ENCODE measurements at regions not wholly inside any gene's neighbourhood (a gene's known extent, or its start where the extent isn't known, plus 50 kb on each side); places are given as distances from the start of the nearest gene placed in this dataset.

DNA sequence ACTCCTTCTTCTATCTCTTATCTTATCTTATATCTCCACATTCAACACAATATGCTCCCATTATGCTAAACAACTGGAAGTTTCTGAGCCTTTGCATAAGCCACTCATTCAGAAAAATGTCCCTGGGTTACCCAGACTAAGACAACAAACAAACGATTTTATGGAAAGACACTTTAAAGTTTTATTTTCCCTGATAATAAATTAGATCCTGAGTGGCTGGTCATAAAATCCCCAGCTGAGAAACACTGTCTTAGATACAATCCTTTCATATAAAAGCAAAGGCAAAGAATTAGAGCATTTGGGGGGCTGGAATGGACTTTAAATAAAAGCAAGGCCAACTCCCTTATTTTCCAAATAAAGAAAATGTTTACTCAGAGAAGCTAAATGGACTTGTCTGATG, 322.3 kb downstream of the GBE1 start:
- DNase-seq (ENCODE audit: low read depth in 2 of 2) = no peak

DNA sequence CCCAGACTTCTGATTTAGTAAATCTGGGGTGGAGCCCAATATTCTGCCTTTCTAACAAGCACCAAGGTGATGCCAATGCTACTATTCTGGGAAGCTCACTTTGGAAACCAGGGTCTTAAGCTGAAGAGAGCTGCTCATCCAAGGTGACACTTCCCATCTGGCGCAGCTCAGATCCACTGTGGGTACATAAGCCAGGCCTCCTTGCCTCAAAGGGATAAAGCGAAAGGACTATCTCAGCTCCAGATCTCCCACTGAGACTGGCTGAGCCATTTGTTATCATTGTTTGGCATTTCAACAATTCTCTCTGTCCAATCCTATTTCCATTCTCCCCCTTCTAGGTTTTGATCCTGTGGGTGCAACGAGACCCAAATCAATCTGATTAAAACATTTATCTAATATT, 323.8 kb downstream of the GBE1 start:
- no peak for DNase-seq (ENCODE audit: low read depth in 2 of 2)

DNA sequence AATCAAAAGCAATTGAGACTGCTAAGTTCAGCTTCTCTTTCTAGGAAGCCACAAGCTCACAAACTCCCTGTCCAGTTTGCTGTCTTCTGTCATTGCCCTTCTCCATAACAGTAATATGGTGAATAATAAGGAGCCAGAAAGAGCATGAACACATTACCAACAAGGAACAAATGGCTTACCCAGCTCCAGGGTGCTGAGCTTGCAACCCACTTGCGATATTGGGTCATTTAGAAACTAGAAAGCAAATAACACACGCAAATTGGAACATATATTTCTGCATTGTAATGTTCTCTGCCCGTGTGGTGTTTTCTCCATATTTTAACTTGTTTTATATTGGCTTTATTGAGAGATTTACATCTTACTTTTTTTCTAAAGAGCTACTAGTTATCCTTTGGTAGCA, 325.3 kb downstream of the GBE1 start:
- no peak for DNase-seq (ENCODE audit: low read depth in 2 of 2)

DNA sequence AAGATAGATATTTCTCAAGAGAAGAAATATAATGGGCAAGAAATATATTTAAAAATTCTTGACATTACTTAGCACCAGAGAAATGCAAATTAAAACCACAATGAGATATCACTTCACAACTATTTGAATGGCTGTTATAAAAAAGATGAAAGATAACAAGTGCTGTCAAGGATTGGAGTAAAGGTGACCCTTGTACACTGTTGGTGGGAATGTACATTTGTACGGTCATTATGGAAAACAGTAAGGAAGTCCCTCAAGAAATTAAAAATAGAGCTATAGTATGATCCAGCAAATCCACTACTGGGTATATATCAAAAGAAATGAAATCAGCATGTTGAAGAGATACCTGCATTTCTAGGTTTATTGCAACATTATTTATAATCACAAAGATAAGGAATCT, 326.4 kb downstream of the GBE1 start:
- no peak for DNase-seq (ENCODE audit: low read depth in 2 of 2)

DNA sequence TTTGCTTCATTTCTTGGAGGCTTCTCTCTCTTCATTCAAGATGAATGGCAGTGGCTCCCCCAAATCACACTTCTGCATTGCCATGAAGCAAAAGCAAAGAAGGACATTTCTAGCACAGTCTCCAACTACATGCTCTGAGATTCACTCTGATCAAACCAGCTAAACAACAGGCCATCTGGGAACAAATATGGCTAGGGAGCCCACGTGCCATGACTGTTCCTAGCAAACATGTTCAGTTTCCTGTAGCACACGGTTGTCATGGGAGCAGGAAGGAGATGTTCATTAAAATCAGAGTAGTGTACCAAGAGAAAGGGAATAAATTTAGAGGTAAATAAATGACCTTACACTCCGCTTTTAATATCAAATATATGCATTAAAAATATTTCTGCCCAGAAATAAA, 327.3 kb downstream of the GBE1 start:
- no peak for DNase-seq (ENCODE audit: low read depth in 2 of 2)

DNA sequence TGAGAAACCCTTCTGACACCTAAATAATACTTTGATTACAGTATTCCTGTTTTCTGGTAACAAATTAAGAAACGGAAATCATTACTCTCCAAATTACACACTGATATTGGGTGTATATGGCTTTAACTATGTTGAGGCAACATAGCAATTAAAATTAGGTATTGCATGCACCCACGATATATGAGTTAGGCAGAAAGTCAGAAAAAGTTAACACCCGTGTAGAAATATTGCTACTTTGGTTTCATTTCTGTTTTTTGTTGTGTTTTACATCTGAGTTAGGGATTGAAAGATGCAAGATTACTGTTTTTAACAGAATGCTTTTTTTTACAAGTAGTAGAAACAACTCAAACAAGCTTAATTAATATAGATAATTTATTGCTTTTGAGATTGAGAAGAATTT, 327.8 kb downstream of the GBE1 start:
- no peak for DNase-seq (ENCODE audit: low read depth in 2 of 2)

DNA sequence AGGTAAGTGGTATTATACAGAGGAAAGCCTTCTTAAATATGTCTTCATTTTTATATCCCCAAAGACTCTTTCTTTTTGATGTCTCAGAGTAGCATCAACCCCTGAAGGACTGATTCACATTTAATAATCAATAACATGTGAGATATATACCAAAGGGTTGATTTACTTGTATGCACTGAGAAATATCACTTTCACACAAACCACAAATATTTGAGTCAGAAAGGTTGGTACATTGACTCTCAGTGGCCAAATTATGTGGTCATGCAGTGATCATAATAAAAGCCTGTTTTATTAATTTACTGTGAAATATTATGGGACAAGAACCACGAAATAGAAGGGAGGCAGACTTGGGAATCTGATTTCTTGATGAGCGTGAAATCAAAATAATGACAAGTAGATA, 329.0 kb downstream of the GBE1 start:
- DNase-seq (ENCODE audit: low read depth in 2 of 2) = no peak

DNA sequence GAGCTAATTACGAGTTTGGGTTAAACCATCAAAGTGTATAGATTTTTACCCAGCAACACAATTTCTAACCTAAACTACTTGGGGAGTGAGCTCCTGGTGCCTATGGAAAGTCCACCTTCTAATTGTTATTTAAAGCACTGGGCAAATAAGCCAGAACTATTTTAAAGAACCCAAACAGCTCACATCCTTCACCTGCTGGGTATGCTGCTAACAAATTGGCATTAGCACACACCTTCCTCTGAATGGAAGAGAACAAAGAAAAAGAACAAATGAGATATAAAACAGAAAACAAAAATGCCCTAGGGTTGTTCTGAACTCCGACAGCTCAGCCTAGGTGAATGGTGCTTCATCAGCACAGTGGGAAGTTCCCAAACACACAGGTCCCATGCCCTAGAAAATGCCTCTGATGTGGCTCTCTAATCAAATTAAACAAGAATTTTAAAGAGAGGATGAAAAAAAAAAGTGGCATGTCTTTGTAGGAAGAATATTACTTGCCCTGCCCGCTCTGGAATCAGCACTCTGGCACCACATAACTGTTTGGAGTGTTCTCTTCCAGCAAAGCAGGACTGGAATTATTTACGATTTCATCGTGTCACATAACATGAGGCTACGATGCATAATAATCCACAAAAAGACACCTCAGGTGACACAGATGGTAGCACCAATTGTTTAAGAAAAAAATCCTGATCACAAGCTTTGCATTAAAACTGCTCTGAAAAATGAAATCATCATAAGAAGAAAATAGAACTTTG, 334.4 kb downstream of the GBE1 start:
- no peak for DNase-seq (ENCODE audit: low read depth in 2 of 2)

DNA sequence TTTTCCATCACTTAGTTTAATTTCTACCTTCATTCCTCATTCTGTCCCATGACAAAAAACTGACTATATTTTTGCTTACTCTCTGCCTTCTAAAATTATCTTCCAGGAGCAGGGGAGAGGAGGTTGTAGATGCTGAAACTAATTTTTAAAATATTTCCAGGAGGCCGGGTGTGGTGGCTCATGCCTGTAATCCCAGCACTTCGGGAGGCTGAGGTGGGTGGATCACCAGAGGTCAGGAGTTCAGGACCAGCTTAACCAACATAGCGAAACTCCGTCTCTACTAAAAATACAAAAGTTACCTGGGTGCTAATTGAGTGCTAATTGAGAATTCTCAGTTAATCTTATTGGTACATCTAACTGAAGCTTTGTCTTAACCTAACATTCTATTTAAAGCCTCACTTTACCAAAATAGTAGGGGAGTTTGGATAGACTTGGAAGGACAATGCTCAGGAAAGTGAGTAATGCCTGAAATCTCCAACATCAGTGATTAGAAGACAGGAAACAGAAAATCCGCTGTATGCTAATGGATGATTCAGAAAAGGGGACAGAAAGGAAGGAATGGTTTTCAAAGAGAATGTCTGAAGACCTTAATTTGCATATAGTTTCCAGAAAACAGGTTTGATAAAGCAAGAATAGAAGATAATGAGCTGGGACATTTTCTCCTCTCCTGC, 336.1 kb downstream of the GBE1 start:
- DNase-seq (ENCODE audit: low read depth in 2 of 2) = no peak

DNA sequence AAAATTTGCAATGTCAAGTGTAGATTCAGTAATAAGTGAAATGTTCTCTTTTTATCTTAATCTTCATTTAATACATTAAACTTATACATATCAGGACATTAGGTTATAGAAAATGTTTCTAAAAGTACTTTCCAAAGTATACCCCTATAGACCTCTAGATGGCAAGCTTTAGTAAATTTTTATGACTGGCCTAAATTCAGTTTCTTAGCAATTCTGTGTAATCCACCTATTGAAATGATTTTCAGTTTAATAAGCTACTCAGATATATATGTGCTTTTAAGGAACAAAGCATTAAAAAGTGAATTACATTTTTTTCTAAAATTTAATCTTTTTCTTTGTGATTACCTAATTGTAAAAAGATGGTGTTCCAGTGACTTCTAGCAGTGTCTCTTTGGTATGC, 342.2 kb downstream of the GBE1 start:
- DNase-seq (ENCODE audit: low read depth in 2 of 2) = no peak

DNA sequence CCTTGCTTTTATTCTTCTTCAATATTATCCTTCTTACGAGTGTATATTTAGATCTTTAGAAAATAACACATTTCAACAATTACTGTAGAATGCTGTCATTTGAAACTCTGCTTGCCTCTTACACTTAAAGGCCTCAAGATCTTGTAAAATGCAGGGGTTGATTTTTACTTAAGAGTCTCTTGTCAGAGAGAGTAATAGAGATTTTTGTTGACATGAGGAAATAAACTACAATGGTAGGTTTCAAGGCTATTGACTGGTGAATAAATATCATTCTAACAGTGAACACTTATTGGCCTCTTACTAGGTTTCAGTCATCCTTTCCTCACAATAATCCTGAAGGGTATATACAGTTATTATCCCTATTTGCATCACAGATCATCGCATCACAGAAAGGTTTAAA, 344.6 kb downstream of the GBE1 start:
- DNase-seq (ENCODE audit: low read depth in 2 of 2) = no peak

DNA sequence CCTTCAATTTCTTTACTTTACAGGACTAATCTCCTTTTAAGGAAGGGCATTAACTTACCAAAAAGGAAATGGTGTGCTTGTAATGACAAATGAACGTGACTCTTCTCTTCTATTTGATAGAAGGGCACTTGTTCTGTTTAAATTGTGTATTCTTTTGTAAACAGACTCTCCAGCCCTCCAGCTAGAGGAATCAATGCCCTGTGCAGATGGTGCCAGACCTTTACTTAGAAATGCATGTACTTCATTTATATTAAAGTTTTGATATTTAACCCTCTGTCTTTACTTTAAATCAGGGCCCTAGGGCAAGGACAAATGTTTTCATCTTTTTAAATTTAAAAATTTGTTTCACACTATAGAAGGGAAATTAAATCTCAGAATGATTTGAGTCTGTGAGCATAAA, 355.1 kb downstream of the GBE1 start:
- DNase-seq (ENCODE audit: low read depth in 2 of 2) = no peak

DNA sequence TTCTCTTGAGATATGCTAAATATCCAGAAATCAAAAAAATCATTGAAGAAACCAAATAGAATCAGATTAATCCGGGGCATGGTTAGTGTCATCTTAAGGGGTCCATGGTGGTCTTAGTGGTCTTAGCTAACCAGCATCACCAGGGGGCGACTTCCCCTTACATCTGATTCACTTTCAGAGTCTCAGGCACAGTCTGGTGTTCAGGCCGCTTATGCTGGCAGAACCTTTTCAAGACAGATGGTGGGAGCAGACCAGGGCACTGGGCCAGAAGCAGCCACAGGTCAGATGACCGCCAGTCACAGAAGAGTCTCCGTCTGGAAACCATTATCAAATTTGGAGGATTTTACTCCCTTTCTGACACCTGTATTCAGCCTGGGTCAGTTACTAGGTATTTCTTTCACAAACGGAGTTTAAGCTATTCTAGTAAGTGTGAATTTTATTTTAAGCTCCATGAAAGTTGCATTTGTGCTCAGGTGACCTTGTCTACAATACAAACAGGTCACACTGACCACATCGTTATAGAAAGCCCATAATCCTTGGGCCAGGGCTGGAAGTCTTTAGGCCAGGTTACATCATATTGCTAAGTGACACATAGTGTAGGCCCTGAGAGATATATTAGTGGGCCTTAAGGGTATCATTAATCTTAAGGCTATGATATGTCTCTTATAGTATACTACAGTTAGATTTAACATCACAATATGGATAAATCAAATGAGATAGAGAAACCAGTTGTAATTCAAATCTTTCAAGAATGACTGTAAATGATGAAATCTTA, 365.5 kb downstream of the GBE1 start:
- no peak for DNase-seq (ENCODE audit: low read depth in 2 of 2)

DNA sequence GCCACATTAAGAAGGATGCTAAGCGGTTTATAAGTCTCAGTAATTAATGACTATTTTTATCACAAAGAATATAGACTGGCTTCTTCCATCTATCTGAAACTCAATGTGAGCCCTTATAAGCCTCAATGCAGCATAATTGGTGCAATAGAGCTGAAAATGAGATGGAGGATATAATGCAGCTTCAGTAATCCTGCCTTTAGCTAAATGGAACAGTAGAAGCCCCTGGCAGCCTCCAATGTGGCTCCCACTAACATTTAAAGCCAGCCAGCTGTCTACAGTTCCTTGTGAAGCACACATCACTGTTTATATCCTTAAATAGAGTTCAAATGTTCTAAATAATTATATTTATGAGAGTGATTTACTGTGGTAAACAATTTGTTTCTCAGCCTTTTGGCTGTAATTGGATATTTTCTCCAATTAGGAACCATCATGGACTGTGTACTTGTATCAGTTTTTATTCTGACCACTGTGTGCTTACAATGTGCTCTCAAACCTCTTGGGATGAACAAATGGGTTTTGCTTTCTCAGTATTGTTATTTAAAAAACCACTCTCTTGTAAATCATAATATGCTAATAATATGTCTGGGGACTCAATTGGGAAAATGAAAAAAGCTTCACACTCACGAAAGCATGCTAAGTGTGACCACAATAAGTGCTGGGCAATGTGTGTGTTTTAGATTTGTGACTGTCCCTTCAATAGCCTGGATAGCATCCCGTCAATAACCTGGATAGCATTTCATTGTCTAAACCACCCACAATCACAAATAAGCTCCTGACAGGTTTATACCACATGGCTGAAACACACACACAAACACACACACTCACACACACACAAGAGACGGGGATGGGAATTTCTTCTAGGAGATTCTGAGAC, 366.6 kb downstream of the GBE1 start:
- no peak for DNase-seq (ENCODE audit: low read depth in 2 of 2)

DNA sequence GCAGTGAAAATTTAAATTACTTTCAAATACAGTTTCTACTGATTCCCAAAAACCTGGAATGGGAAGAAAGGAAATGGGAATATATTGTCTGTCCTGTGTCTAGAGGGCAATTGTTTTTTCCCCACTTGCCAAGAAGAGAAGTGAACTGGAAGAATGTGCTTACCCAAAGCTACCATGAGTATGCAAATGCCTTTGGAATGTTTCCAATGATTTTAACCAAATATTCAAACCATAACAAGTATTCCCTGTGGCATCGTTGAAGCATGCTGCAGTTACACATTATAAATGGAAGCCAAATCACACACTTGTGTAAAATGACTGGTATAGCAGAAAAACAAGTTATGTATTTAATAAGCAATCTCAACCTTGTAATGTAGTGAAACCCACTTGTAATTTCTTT, 368.2 kb downstream of the GBE1 start:
- no peak for DNase-seq (ENCODE audit: low read depth in 2 of 2)

DNA sequence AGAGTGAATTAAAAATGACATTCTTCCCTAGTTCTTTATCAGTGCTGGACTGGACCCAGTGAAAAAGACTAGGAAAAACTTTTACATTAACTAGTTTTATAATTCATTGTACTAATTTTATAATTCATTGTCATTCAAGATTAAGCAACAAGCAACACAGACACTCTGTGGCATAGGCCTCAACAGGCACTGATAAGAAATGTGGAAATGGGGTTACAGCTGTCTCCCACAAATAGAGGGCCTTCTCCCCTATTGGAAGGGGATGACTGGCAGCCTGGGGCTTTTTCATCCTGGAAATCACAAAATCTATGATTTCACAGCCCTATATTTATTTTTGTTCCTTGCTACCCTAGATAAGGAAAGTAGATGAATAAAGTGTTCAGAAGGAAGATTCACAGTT, 370.6 kb downstream of the GBE1 start:
- no peak for DNase-seq (ENCODE audit: low read depth in 2 of 2)

DNA sequence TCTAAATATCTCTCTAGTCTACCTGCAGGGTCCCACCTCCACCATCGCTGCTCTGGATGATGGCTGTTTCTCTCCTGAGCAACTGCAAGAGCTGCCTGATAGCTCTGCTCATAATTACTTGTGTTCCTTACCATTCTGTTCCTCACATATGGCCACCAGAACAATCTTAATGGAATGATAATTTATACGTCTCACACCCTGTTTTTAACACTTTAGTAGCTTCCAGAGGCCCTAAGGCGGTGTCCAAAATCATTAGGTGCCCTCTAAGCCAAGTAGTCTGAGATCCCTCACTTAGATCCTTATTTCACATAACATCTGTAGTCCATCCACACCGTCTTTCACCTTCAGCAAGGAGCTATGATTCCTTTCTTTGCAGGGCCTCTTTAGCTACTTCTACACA, 373.3 kb downstream of the GBE1 start:
- DNase-seq (ENCODE audit: low read depth in 2 of 2) = no peak

DNA sequence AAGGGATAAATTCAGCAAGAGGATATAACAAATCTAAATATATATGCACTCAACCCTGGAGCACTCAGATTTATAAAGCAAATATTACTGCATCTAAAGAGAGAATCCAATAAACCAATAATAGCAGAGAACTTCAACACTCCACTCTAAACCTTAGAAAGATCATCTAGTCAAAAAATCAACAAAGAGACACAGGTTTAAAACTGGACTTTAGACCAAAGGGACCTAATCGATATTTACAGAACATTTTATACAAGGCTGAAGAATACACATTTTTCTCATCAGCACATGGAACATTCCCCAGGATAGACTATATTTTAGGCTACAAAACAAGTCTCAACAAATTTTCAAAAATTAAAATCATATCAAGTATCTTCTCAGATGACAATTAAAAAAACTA, 379.0 kb downstream of the GBE1 start:
- DNase-seq (ENCODE audit: low read depth in 2 of 2) = no peak

DNA sequence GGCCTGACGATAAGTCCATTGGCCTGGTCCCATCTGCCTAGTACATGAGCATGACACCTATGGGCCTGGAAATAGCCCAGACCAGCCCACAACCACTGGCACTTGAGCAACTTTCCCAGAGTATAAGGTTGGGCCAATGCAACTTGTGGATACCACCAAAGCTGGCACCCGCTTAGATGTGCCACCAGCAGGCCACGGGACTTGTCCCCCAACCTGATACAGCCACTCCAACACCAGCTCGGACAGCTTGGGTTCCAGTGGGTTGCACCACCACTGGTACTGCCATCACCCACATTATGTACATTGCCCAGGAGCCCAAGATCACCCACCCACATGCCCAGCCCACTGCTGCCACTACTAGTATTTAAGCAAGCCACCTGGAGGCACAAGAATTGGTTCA, 381.2 kb downstream of the GBE1 start:
- DNase-seq (ENCODE audit: low read depth in 2 of 2) = no peak

DNA sequence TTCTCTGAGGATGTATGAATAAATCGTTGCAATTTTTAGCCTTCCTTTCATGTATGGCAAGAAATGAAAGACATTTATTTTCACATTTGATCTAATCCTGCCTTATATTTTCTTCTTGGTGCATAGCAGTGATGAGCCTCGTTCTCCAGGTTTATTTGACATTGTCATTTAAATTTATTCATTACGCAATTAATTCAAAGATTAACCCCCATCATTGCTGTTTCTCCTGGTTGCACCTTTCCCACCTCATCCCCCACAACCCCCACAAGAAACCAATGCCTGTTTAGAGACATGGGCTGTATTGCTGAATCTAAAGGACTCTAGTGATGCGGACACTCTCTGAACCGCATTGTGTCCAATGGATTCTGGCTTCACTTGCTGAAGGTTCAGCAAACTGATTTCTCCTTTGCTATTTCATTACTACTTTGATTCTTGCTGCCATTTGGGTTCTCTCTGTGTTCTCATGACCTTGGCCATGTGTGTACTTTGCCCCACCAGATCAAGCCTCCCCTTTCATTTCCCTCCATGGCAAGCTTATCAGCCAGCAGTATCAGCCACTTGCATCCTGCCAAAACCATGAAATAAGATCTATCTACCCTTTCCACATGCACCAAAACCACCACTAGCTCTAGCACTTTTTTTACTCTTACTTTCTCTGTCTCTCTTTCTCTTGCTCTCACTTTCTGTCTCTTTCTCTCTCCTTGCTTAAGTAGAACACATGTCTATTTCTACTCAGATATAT, 382.7 kb downstream of the GBE1 start:
- no peak for DNase-seq (ENCODE audit: low read depth in 2 of 2)

DNA sequence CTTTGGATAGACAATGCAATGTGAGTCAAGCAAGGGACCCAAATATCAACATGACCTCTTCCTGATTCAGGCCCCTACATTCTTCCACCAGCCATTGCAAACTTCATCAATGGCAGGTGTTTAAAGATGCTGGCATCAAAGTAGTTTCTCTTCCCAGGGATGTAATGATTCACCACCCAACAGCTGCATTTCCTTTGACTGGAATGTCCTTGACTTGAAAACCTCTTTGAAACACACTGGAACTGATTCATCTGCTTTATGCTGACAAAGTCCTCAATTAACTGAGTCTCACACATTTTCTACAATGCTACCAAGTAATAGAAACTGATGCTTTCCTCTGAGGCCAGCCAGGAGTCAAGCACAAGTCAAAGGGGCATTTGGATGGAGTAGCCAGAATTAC, 385.5 kb downstream of the GBE1 start:
- DNase-seq (ENCODE audit: low read depth in 2 of 2) = no peak

Measured in stimulated activated CD4-positive, alpha-beta T cell treated with anti-CD3 and anti-CD28 coated beads, Interleukin-15, amount 100 ng/mL, for 48 hours (primary cell).